ENCODE measurements at regions not wholly inside any gene's neighbourhood (a gene's known extent, or its start where the extent isn't known, plus 50 kb on each side); places are given as distances from the start of the nearest gene placed in this dataset.

DNA sequence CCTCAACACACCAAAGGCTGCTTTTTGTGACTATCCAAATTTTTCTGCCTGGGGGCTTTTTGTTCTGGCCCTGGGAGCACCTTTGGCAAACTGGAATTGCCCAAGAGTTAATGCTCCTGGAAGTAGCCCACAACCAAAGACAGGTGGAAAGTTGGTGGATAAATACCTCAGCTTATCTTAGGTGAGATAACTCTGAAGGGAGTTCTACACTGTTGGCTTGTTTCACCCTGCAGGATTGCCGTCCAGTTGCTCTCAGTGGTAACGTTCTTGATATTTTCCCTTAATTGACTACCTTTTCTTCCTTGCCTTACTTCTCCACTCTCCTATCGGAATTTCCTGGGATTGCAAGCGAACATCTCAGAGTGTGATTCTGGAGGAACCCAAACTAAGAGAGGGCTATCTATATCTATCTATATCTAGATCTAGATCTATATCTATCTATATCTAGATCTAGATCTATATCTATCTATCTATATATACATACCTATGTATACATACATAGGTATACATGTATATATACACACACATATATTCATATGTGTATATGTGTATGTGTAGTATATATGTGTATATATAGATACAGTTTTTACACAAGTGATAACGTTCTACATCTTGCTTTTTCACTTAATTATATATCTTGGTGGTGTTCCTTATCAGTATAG, 82.6 kb upstream of the DHX15 start:
- no peak for DNase-seq (ENCODE audit: low spot score)
- FAIRE-seq, result no peak

DNA sequence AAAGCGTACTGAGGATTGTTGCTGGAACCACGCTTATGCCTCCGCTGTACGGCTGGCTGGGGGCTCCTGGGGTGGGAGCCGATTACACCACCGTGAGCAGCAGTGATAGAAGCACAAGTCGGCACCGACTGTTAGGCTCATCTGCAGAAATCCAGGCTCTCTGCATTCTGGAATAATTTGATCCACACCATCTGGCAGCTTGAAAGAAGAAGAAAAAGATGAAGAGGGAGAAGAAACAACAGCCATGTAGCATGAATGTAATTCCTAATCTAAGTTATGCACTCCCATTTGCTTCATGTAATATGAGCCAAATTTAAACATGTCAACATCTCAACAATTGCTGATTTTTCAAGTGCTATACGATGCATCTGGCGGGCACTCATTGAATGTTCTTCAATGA, 84.6 kb upstream of the DHX15 start:
- FAIRE-seq (no peak), DNase-seq (ENCODE audit: low spot score) (no peak)

DNA sequence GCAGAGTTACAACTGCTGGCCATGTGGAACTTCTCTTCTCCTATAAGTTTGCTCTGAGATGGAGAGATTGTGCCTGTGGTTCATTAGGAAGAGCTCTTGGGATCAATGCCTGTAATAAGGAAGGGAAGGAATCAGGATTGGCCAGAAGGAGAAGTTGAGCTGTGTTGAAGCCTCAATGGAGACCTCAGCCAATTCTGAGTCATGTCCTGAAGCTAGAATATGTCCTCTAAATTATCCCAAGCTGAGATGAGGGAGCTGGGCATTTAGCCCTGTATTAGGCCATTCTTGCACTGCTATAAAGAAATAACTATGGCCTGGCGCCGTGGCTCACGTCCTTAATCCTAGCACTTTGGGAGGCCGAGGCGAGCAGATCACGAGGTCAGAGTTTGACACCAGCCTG, 85.4 kb upstream of the DHX15 start:
- DNase-seq (ENCODE audit: low spot score), result no peak
- no peak for FAIRE-seq

DNA sequence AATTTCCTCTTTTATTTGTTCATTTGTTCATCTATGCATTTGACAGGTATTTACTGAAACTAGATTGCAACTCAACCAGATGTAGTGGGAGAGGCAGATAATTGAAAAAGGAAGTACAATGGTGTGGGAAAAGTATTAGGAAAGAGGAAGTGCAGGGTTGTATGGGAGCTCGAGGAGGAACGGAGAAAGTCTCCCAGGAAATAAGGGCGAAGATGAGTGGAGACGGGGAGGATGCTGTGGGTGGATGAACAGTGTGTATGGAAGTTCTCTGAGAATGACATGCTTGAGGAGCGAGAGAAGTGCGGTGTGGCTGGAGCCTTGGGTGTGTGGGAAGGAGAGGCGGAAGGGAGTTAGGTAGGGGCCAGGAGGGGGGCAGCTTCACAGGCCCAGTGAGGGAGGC, 87.5 kb upstream of the DHX15 start:
- no peak for FAIRE-seq

DNA sequence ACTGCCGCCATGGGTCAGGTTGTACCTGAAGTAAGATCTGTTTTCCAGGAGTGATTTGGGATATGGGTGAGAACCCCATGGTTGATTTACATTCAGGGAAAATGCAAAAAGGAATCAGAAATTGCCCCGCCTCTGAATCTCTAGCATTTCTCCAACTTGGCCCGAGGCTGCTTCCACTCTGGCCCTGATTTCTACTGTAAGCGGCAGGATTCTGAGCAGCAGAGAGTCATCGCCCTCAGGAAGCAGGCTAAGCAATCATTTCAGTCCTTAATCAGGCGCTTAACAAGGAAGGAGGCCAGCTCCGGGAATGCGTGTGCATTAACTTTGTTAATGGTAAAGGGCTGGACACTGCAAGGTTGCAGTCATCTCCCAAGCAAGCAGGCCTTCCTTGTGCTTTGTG, 88.5 kb upstream of the DHX15 start:
- FAIRE-seq (no peak), DNase-seq (ENCODE audit: low spot score) (no peak)

More for the DNA sequence above, 87.5 kb upstream of the DHX15 start:
- DNase-seq (ENCODE audit: low spot score), result no peak

DNA sequence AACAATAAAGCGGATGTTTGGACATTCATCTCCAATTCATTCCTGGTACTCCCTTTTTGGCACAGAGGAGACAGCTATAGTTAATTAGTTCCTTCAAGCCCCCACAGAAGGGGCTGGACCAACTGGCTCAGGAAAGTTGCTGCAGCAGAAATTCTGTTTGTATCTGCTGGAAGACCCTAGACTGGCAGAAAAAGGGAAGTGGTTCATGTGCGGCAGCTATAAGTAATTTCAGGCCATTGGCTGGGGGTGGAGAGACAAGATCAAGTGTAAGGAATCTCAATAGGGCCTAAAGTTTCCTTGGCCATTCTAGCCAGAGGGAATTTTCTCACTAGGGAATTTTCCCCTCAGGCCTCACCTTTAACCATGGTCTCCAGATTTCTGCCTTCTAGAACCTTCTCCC, 89.9 kb upstream of the DHX15 start:
- no peak for FAIRE-seq

DNA sequence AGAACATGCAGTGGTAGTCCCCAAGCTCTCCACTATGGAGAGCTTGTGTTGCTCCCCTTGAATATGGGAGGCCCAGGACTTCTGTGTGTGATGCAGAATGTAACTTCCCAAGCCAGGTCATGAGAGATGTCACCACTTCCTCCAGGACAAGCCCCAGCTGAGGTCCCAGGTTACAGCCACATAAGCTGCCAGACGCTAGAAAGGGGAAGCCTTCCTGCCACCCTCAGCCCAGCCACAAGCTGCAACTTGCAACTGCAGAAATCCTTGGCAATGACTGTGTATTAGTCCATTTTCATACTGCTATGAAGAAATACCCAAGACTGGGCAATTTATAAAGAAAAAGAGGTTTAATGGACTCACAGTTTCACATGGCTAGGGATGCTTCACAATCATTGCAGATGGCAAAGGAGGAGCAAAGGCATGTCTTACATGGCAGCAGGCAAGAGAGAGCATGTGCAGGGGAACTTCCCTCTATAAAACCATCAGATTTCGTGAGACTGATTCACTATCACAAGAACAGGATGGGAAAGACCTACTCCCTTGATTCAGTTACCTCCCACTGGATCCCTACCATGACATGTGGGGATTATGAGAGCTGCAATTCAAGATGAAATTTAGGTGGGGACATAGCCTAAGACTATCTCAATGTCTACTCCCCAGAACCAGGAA, 91.5 kb upstream of the DHX15 start:
- DNase-seq (ENCODE audit: low spot score) (no peak), FAIRE-seq (no peak)

More for the DNA sequence above, 89.9 kb upstream of the DHX15 start:
- no peak for DNase-seq (ENCODE audit: low spot score)

GRCh38 chr4:24677909-24678308, 93.6 kb upstream of the DHX15 start:
- no peak for FAIRE-seq
- DNase-seq (ENCODE audit: low spot score), result no peak

- no peak for FAIRE-seq
- no peak for DNase-seq (ENCODE audit: low spot score)
Observed at GRCh38 chr4:24680746-24681448, 96.5 kb upstream of the DHX15 start.

DNA sequence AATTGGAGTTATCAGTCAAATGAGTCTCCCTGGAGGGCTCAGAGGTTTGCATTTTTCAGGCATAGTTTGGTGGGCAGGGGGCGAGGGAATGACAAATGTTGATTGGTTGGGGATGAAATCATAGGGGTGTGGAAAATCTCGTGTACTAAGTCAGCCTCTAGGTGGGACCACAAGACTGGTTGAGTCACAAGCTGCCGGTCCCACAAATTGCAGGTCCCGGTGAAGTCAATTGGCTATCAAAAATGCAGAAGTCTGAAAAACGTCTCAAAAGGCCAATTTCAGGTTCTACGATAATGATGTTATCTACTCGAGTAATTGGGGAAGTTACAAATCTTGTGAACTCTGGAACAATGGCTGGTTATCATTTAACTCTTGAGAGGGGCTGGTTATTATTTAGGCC, 98.8 kb upstream of the DHX15 start:
- DNase-seq (ENCODE audit: low spot score) (no peak), FAIRE-seq (no peak)

DNA sequence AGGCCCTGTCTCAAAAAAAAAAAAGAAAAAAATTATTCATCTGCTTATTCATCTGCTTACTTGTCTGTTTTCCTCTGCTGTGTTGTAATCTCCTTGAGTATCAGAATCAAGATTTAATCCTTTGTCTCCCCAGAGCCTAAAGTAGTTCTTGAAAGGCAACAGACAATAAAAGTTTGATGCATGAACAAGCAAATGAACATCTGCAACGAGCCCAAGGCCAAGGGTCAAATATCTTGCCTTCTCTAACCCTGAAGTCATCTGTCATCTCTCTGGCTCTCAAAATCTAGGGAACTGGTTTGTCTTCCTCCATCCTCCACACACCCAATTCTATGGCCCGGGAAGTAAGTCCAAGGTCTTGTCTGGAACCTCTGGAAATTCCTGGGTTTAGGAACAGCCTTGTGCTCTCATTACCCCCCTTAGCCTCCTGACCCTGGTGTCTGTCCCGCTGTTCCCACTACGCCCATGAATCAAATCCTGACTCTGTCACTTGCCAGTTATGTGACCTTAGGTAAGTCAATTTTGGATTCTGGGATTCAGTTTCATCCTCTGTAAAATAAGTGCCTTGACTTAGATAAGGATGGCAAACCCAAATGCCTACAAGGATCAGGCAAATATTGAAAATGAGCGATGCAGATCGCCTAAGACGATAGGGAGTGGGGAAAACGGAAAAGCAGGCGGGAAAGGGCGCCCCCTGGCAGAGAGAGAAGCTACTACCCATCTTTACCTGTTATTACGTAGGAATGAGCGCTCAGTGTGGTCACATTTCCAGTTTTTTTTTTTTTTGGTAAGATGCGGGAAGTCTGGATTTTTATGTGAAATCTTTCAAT, 102.7 kb upstream of the DHX15 start:
- FAIRE-seq, result no peak
- DNase-seq (ENCODE audit: low spot score), result no peak

- FAIRE-seq (no peak), DNase-seq (ENCODE audit: low spot score) (no peak)
Observed at GRCh38 chr4:24688453-24688852, 104.1 kb upstream of the DHX15 start.

GRCh38 chr4:24689212-24689611, 104.9 kb upstream of the DHX15 start:
- DNase-seq (ENCODE audit: low spot score) (no peak), FAIRE-seq (no peak)

- no peak for DNase-seq (ENCODE audit: low spot score)
- FAIRE-seq, result no peak
Observed at GRCh38 chr4:24690436-24690835, 104.9 kb upstream of the SOD3 start.

DNA sequence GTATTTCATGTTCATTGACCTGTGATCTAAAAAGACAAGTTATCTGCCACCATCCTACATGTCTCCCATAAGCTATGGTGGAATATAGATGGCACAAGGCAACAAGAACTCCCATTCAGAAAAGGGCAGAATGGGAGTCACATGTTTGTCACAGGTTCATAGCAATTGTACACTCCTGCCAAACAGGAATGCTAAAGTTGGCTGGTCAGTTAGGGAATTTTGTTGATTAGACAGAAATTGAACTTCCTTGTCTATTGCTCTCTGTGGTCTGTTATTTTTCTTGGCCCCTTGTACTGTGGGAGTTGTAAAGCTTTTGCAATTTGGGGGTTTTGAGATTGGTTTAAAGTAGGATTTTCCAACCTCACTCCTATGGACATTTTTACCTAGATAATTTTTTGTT, 101.7 kb upstream of the SOD3 start:
- no peak for DNase-seq (ENCODE audit: low spot score)
- no peak for FAIRE-seq

GRCh38 chr4:24700118-24700517, 95.3 kb upstream of the SOD3 start:
- DNase-seq (ENCODE audit: low spot score) (no peak), FAIRE-seq (no peak)

GRCh38 chr4:24701683-24702082, 93.7 kb upstream of the SOD3 start:
- FAIRE-seq (no peak), DNase-seq (ENCODE audit: low spot score) (no peak)

- DNase-seq (ENCODE audit: low spot score), result no peak
- no peak for FAIRE-seq
Observed at GRCh38 chr4:24702281-24702680, 93.1 kb upstream of the SOD3 start.

GRCh38 chr4:24703298-24703697, 92.1 kb upstream of the SOD3 start:
- DNase-seq (ENCODE audit: low spot score), result no peak
- FAIRE-seq, result no peak

DNA sequence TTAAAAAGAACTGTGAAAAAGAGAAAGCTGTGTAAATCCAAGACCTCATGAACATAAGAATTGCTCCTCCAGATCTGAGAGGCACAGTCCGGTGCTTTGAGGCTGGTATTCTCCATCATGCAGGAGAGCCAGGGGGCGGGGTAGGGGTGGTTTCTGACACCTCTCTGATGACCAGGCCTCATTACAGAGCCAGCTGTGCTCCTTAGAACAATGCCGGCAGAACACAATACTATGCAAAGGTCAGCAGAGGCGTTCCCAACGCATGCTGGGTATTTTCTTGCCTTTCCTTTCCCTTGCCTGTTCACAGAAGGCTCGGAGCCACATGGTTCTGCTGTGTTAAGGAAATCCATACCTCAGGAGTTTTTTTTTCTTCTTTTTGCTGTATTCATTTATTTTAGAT, 91.2 kb upstream of the SOD3 start:
- FAIRE-seq (no peak), DNase-seq (ENCODE audit: low spot score) (no peak)

- DNase-seq (ENCODE audit: low spot score) (no peak), FAIRE-seq (no peak)
Observed at GRCh38 chr4:24705016-24705753, 90.2 kb upstream of the SOD3 start.

All from urothelium cell line (cell line).